Upper lobe of left lung (tissue), 4 donors: ENCODE measurements at regions not wholly inside any gene's neighbourhood (a gene's known extent, or its start where the extent isn't known, plus 50 kb on each side); places are given as distances from the start of the nearest gene placed in this dataset.

Experiments used
- POLR2AphosphoS5 ChIP-seq, 2 donors: sonication (generic); formaldehyde crosslinking; IDR thresholded peaks; one replicate each; pipeline ENCODE4 v1.5.1; 2017; ENCODE audit warnings: antibody characterized with exemption in 2 of 2
- TF ChIP-seq, protein P1 (sequence below), 6 experiments: fragments of 450-650 bp in 4 of 6; fragments of 200-600 bp in 2 of 6; sonication (generic) in 2 of 6; IDR thresholded peaks; one replicate each; pipeline ENCODE4 v1.5.1; 2016 to 2019; ENCODE audit warnings: antibody characterized with exemption in 6 of 6

GRCh38 chr2:220482716-220483115 lies 855.3 kb downstream of the SLC4A3 start:
- TF ChIP-seq, protein P1, sequence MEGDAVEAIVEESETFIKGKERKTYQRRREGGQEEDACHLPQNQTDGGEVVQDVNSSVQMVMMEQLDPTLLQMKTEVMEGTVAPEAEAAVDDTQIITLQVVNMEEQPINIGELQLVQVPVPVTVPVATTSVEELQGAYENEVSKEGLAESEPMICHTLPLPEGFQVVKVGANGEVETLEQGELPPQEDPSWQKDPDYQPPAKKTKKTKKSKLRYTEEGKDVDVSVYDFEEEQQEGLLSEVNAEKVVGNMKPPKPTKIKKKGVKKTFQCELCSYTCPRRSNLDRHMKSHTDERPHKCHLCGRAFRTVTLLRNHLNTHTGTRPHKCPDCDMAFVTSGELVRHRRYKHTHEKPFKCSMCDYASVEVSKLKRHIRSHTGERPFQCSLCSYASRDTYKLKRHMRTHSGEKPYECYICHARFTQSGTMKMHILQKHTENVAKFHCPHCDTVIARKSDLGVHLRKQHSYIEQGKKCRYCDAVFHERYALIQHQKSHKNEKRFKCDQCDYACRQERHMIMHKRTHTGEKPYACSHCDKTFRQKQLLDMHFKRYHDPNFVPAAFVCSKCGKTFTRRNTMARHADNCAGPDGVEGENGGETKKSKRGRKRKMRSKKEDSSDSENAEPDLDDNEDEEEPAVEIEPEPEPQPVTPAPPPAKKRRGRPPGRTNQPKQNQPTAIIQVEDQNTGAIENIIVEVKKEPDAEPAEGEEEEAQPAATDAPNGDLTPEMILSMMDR (IDR thresholded peaks at IDR 0.05), result no peak
- no peak for TF ChIP-seq POLR2AphosphoS5 (IDR thresholded peaks at IDR 0.05)
